ENCODE measurements at regions not wholly inside any gene's neighbourhood (a gene's known extent, or its start where the extent isn't known, plus 50 kb on each side); places are given as distances from the start of the nearest gene placed in this dataset.

GRCh38 chr2:2873450-2873811 lies 504.2 kb downstream of the EIPR1 start:
- TF ChIP-seq CTCF (IDR thresholded peaks at IDR 0.05) (no peak), EZH2 (IDR thresholded peaks at IDR 0.05; ENCODE audit: borderline replicate concordance, insufficient read depth, low read depth, low read length, poor library complexity, severe bottlenecking) (no peak)
